ENCODE measurements at regions not wholly inside any gene's neighbourhood (a gene's known extent, or its start where the extent isn't known, plus 50 kb on each side); places are given as distances from the start of the nearest gene placed in this dataset.

DNA sequence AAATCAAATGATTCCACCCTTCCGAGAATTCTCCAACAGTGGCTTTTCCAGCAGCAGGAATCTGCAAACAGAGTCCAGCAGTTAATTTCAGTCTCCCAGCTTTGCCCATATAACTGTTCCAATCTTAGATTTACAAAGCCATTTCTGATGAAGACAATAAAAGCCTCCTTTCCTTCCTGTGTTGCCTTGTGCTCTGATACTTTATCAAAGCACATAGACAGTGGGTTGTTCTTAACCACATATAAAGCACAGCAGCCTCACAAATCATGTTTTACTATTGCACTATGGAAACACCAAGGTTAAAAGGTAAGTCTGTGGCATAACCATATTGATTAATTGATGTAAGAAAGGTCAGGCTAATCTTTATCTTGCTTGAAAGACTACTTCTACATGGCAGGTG lies 89.8 kb upstream of the MMADHC start (continued):
- TF ChIP-seq, protein P1, sequence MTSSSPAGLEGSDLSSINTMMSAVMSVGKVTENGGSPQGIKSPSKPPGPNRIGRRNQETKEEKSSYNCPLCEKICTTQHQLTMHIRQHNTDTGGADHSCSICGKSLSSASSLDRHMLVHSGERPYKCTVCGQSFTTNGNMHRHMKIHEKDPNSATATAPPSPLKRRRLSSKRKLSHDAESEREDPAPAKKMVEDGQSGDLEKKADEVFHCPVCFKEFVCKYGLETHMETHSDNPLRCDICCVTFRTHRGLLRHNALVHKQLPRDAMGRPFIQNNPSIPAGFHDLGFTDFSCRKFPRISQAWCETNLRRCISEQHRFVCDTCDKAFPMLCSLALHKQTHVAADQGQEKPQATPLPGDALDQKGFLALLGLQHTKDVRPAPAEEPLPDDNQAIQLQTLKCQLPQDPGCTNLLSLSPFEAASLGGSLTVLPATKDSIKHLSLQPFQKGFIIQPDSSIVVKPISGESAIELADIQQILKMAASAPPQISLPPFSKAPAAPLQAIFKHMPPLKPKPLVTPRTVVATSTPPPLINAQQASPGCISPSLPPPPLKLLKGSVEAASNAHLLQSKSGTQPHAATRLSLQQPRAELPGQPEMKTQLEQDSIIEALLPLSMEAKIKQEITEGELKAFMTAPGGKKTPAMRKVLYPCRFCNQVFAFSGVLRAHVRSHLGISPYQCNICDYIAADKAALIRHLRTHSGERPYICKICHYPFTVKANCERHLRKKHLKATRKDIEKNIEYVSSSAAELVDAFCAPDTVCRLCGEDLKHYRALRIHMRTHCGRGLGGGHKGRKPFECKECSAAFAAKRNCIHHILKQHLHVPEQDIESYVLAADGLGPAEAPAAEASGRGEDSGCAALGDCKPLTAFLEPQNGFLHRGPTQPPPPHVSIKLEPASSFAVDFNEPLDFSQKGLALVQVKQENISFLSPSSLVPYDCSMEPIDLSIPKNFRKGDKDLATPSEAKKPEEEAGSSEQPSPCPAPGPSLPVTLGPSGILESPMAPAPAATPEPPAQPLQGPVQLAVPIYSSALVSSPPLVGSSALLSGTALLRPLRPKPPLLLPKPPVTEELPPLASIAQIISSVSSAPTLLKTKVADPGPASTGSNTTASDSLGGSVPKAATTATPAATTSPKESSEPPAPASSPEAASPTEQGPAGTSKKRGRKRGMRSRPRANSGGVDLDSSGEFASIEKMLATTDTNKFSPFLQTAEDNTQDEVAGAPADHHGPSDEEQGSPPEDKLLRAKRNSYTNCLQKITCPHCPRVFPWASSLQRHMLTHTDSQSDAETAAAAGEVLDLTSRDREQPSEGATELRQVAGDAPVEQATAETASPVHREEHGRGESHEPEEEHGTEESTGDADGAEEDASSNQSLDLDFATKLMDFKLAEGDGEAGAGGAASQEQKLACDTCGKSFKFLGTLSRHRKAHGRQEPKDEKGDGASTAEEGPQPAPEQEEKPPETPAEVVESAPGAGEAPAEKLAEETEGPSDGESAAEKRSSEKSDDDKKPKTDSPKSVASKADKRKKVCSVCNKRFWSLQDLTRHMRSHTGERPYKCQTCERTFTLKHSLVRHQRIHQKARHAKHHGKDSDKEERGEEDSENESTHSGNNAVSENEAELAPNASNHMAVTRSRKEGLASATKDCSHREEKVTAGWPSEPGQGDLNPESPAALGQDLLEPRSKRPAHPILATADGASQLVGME (CRISPR knock-in tag; IDR thresholded peaks at IDR 0.05): no peak
- TF ChIP-seq ZBTB7A (IDR thresholded peaks at IDR 0.05; ENCODE audit: borderline replicate concordance, control insufficient read depth, low read depth, low read length): no peak
- no peak for TF ChIP-seq YY1 (IDR thresholded peaks at IDR 0.05; ENCODE audit: borderline replicate concordance in 1 of 3, control insufficient read depth in 1 of 3, extremely low read depth in 1 of 3, insufficient read depth in 3 of 3, insufficient read length in 1 of 3, insufficient replicate concordance in 2 of 3, low read depth in 1 of 3, low read length in 2 of 3)
- no peak for TF ChIP-seq SRSF9 (IDR thresholded peaks at IDR 0.05; ENCODE audit: borderline replicate concordance, low read depth, low read length)
- TF ChIP-seq NCOA4 (IDR thresholded peaks at IDR 0.05; ENCODE audit: partially characterized antibody): no peak
- no peak for TF ChIP-seq GATAD2B (IDR thresholded peaks at IDR 0.05; ENCODE audit: borderline replicate concordance)
- TF ChIP-seq KAT8 (IDR thresholded peaks at IDR 0.05; ENCODE audit: low read depth): no peak
- no peak for TF ChIP-seq ZNF79 (CRISPR knock-in tag; IDR thresholded peaks at IDR 0.05; ENCODE audit: low read depth)
- TF ChIP-seq CCNT2 (IDR thresholded peaks at IDR 0.05; ENCODE audit: borderline replicate concordance, extremely low read depth, insufficient read length, low read depth, low read length): no peak
- no peak for TF ChIP-seq ZBED1 (IDR thresholded peaks at IDR 0.05)

All from K562 (cell line).